ENCODE measurements at regions not wholly inside any gene's neighbourhood (a gene's known extent, or its start where the extent isn't known, plus 50 kb on each side); places are given as distances from the start of the nearest gene placed in this dataset.
"Not testable (repeated sequence)": the region's sequence is repeated elsewhere in the genome, so short reads cannot be mapped to it uniquely, and the experiment has no call there.

DNA sequence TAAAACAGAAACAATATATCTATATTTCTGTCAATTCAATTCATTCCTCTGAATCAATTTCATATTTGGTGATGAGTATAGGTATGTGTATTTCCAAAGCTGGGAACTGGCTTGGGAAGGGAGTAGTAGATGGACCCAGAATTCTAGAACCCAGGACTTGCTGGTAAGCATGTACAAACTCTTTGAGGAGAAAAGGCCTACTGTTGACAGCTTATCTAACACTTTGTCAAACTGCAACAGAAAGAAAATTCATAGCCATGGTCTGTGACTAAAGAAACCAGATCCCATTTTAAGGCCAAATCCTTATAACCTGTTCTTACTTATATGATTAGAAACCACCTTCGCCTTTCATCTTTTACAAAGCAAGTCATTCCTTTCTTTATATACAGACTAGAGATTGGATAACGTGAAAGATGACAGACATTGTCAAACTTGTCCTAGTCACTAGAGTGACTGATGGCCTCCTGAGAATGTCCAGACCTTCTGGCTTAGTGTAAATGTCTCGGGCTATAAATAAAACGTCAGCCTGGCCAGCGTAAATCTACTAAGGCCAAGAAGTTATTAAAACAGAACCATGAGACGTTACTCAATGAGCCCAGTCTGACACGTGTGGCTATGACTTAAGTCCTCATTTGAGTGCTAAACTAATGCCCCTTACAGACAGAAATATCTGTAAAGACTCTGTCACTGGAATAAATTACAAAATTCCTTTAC lies 152.3 kb downstream of the ALDH8A1 start:
- no peak overlapping the region for H3K4me3 ChIP-seq (ENCODE audit: low read length)
- DNase-seq (ENCODE audit: low read depth, low spot score): no peak

DNA sequence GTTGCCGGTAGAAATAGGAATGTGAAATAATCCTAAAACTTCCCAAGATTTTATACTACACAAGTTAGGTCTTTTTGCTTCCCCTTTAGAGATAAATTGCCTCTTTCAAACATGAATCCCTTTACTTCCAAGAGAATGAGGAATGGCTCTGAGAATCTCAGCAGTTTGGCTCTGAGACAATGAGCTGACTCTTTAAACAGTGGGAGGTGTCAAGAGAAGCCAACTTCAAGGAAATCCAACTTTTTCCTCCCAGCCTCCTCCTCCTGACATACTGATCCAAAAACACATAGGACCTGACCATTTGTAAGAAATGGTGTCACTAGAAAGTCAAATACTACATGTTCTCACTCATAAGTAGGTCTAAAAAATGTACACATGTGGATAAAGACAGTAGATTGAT lies 154.2 kb downstream of the ALDH8A1 start:
- no peak overlapping the region for H3K4me3 ChIP-seq (ENCODE audit: low read length)
- no peak for DNase-seq (ENCODE audit: low read depth, low spot score)

DNA sequence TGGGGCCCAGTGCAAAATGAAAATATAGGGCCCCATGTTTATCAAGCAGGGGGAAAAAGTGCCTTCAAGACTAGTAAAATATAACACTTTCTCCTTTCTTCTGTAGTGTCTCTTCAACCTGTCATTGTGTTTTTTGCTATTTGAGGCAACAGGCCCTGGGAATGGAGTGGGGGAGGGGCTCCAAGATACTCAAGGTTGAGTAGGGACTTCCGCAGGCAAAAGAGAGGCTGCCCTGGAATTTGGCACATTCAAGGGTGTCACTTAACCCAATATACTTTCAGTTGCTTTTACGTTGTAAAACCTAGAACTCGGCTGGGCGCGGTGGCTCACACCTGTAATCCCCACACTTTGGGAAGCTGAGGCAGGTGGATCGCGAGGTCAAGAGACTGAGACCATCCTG lies 154.9 kb downstream of the ALDH8A1 start:
- no peak for DNase-seq (ENCODE audit: low read depth, low spot score)
- no peak overlapping the region for H3K4me3 ChIP-seq (ENCODE audit: low read length)

- H3K4me3 ChIP-seq (ENCODE audit: low read length); DNase-seq (ENCODE audit: low read depth, low spot score): not testable (repeated sequence)
These were observed 158.6 kb downstream of the ALDH8A1 start for GRCh38 chr6:134791243-134791843.

DNA sequence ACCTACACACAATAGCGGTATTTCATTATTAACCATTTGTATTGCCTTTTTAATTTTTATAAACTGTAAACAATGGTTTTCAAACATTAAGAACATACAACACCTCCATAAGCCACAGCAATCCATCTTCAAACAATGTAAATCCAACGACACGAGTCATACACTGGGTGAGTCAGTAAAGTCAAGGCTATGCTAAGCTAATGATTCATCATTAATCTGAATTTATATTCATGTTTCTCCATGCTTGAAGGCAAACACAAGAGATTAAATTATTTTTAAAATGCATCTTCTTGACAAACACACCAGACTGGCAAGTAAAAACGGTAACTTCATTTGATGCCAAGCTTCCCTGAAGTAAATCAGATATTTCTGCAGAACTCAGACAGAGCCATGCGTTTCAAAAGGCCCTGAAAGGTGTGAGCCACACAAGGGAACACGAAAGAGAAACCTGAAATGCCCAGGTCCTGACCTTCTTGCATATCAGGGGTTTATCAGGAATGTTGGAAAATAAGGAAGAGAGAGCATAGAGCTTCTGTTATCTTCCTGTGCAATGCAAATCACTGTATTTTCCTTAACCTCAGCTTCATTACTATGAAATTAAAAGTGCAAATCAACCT lies 162.5 kb downstream of the ALDH8A1 start:
- no peak for DNase-seq (ENCODE audit: low read depth, low spot score)

GRCh38 chr6:134784336-134784735 lies 165.6 kb downstream of the ALDH8A1 start:
- no peak overlapping the region for H3K4me3 ChIP-seq (ENCODE audit: low read length)
- no peak for DNase-seq (ENCODE audit: low read depth, low spot score)

More for the DNA sequence above, 162.5 kb downstream of the ALDH8A1 start:
- H3K4me3 ChIP-seq (ENCODE audit: low read length): no peak overlapping the region

DNA sequence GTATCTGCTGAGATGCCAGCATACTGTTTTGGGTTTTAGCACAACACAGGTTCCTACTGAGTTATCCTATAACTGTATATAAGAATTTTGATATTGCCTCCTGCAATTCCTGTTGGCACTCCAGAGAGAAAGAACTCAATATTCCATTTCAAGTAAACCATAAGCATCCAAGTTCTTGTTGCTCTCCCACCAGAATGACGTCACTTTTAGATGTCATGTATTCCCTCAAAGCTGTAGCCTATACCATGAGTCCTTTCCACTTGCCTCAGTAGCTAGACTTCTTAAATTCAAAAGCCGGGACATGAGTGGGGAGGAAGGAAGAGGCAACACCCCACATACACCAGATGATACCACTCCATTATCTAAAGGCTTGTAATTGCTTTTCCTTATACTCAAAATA lies 171.5 kb downstream of the ALDH8A1 start:
- DNase-seq (ENCODE audit: low read depth, low spot score): no peak
- no peak overlapping the region for H3K4me3 ChIP-seq (ENCODE audit: low read length)

DNA sequence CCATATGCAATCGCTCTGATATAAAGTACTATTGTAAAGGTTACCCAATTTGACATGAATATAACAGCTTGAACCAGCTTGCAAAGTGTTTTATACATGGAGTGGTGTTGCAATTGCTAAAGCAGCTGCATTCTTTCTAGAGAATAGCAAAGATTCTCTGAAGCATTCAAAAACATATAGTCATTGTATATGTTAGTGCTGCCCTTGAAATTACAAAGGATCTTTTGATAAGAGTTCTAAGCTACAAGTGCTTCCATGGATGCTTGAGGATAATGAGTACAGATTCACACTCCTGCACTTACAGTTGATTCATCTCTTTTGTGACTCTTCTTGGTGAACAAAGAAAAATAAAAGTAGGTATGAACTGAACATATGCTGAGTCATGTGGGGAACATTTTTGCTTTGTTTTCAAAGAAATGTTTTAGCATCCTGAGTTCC lies 175.7 kb downstream of the ALDH8A1 start:
- DNase-seq (ENCODE audit: low read depth, low spot score): no peak
- H3K4me3 ChIP-seq (ENCODE audit: low read length): no peak overlapping the region

GRCh38 chr6:134772671-134773360 lies 177.1 kb downstream of the ALDH8A1 start:
- no peak for DNase-seq (ENCODE audit: low read depth, low spot score)

DNA sequence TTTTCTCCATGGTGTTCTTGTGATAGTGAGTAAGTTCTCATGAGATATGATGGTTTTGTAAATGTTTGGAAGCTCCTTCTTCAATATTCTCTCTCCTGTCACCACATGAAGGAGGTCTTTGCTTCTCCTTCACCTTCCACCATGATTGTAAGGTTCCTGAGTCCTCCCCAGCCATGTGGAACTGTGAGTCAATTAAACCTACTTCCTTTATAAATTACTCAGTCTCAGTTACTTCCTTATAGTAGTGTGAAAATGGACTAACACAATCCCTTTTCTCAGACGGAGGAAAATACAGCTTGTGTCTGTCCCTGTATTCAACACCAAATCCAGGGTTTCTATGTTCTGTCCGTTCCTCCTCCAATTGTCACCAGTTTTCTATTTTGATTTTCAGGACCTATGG lies 181.0 kb downstream of the ALDH8A1 start:
- no peak for DNase-seq (ENCODE audit: low read depth, low spot score)
- no peak overlapping the region for H3K4me3 ChIP-seq (ENCODE audit: low read length)

More at GRCh38 chr6:134772671-134773360, 177.1 kb downstream of the ALDH8A1 start:
- no peak overlapping the region for H3K4me3 ChIP-seq (ENCODE audit: low read length)

DNA sequence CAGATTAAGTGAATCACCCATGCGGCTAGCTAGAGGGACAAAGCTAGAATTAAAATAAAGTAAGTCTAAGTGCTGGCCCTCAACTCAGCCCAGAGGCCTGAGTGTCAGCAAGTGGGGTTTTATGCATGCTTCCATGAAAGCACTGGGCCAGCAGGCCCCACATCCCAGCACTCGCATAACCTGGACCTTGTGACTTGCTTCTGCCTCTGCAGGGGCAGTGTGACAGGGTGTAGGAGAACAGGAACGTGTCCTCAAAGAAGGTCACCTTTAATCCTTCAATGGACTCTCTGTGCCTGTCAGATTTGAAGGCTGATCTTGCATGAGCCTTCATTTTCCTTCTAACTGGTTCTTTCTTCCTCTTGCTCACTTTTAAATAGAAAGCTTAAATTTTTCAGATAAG lies 183.4 kb downstream of the ALDH8A1 start:
- H3K4me3 ChIP-seq (ENCODE audit: low read length): no peak overlapping the region

GRCh38 chr6:134764741-134765140 lies 185.2 kb downstream of the ALDH8A1 start:
- no peak overlapping the region for H3K4me3 ChIP-seq (ENCODE audit: low read length)
- no peak for DNase-seq (ENCODE audit: low read depth, low spot score)

More for the DNA sequence above, 183.4 kb downstream of the ALDH8A1 start:
- no peak for DNase-seq (ENCODE audit: low read depth, low spot score)

DNA sequence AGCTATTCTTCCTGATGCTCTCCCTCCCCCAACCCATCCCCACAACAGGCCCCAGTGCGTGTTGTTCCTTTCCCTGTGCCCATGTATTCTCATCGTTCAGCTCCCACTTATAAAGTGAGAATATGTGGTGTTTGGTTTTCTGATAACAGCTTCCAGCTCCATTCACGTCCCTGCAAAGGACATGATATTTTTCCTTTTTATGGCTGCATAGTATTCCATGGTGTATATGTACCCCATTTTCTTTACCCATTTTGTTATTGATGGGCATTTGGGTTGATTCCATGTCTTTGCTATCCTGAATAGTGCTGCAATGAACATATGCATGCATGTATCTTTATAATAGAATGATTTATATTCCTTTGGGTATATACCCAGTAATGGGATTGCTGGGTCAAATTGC lies 186.3 kb downstream of the ALDH8A1 start:
- not testable (repeated sequence) for DNase-seq (ENCODE audit: low read depth, low spot score); H3K4me3 ChIP-seq (ENCODE audit: low read length)

DNA sequence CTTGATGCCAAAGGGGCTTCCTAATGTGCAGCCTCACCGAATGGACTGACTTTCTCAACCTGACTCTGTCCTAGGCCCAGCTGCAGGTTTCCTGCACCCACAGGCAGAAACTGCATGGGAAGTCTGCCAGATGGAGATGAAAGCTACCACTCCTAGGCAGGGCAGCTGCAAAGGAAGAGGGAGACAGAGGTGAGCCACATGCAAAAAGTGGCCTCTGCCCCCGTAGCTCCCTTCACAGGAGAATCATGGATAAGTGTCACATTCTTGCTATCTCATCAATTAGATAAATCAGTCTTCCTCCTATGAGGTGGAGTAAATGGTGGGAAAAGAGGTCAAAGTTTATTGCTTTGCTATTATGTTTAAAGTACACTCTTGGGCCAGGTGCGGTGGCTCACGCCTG lies 191.3 kb downstream of the ALDH8A1 start:
- no peak for DNase-seq (ENCODE audit: low read depth, low spot score)

GRCh38 chr6:134757911-134758361 lies 192.0 kb downstream of the ALDH8A1 start:
- no peak overlapping the region for H3K4me3 ChIP-seq (ENCODE audit: low read length)
- DNase-seq (ENCODE audit: low read depth, low spot score): no peak

More for the DNA sequence above, 191.3 kb downstream of the ALDH8A1 start:
- no peak overlapping the region for H3K4me3 ChIP-seq (ENCODE audit: low read length)

- no peak overlapping the region for H3K4me3 ChIP-seq (ENCODE audit: low read length)
- DNase-seq (ENCODE audit: low read depth, low spot score): no peak
These were observed 193.4 kb downstream of the ALDH8A1 start for GRCh38 chr6:134756374-134757025.

DNA sequence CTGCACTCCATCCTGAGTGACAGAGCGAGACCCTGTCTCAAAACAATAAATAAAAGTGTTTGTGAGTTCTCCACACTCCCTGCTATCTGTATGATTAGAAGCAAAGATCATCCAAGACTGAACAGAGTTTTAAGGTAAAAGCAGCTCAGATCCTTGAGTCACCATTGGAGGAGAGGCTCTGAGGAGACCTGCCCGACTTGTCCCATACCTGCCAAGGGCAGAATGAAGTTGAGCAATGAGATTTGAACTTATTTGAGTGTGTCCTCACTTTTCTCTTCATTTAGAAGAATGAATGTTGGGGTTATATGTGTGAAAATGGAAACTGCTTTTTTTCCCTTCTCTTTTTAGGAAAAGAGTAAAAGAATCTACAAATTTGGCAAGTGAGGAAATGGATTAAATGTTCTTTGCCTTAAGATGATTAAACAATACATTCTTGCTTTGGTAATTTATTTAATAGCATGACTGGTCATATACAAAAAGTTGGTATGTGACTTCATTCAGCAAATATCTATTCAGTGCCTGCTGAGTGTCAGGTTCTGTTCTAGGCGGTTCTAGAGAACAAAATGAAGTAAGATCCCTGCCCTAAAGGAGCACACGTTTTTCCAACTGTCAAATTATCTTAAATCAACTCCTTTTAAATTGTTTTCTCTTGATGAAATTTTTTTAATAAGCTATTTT lies 195.7 kb downstream of the ALDH8A1 start:
- DNase-seq (ENCODE audit: low read depth, low spot score): no peak

GRCh38 chr6:134753001-134753400 lies 196.9 kb downstream of the ALDH8A1 start:
- DNase-seq (ENCODE audit: low read depth, low spot score): no peak
- H3K4me3 ChIP-seq (ENCODE audit: low read length): no peak overlapping the region

More for the DNA sequence above, 195.7 kb downstream of the ALDH8A1 start:
- no peak overlapping the region for H3K4me3 ChIP-seq (ENCODE audit: low read length)

DNA sequence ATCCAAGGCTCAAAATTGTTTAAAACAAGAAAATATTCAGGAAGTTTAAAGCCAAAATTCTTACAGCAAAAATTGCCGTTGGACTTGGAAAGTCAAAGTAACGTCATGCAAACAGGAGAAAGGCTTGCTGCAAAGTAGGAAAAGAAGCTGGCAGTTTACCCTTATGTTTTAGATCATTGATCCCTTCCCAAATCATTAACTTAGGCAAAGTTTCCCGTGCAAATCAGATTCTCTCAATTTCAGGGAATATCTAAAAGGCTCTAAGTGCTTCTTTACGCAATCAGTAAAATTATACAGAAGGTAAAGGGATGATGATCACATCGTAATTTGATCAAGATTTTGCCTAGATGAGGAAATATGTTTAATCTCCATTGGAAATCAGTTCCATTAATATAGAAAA lies 197.5 kb downstream of the ALDH8A1 start:
- H3K4me3 ChIP-seq (ENCODE audit: low read length): no peak overlapping the region
- no peak for DNase-seq (ENCODE audit: low read depth, low spot score)

All from Jurkat, Clone E6-1 (cell line).